ENCODE measurements at regions not wholly inside any gene's neighbourhood (a gene's known extent, or its start where the extent isn't known, plus 50 kb on each side); places are given as distances from the start of the nearest gene placed in this dataset.

DNA sequence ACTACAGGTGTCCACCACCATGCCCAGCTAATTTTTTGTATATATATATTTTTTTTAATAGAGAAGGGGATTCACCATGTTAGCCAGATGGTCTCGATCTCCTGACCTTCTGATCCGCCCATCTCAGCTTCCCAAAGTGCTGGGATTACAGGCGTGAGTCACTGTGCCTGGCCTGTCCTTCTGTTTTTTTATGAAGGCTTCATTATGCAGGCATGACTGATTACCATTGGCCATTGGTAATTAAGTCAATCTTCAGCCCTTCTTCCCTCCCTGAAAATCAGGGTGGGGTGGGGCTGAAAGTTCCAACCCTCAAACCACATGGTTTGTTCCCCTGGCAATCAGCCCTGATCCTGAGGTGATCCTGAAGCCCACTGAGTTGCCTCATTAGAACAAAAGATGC lies 336.9 kb downstream of the PTTG2 start:
- no peak for TF ChIP-seq POLR2A (IDR thresholded peaks at IDR 0.05)
- TF ChIP-seq, protein P1, sequence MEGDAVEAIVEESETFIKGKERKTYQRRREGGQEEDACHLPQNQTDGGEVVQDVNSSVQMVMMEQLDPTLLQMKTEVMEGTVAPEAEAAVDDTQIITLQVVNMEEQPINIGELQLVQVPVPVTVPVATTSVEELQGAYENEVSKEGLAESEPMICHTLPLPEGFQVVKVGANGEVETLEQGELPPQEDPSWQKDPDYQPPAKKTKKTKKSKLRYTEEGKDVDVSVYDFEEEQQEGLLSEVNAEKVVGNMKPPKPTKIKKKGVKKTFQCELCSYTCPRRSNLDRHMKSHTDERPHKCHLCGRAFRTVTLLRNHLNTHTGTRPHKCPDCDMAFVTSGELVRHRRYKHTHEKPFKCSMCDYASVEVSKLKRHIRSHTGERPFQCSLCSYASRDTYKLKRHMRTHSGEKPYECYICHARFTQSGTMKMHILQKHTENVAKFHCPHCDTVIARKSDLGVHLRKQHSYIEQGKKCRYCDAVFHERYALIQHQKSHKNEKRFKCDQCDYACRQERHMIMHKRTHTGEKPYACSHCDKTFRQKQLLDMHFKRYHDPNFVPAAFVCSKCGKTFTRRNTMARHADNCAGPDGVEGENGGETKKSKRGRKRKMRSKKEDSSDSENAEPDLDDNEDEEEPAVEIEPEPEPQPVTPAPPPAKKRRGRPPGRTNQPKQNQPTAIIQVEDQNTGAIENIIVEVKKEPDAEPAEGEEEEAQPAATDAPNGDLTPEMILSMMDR (IDR thresholded peaks at IDR 0.05): no peak
